EL (cell line): ENCODE measurements at regions not wholly inside any gene's neighbourhood (a gene's known extent, or its start where the extent isn't known, plus 50 kb on each side); places are given as distances from the start of the nearest gene placed in this dataset.
"Not testable (repeated sequence)": the region's sequence is repeated elsewhere in the genome, so short reads cannot be mapped to it uniquely, and the experiment has no call there.

ENCODE experiments used
- DNase-seq: peaks from one replicate; pipeline ENCODE4 v3.0.0-alpha.2; 2016

GRCh38 chr2:87660164-87660563, 87.7 kb upstream of the PLGLB2 start:
- DNase-seq = not testable (repeated sequence)

- not testable (repeated sequence) for DNase-seq
These were observed 85.3 kb upstream of the PLGLB2 start for GRCh38 chr2:87662316-87663290.

GRCh38 chr2:87663347-87663746, 84.5 kb upstream of the PLGLB2 start:
- DNase-seq = not testable (repeated sequence)

GRCh38 chr2:87667027-87667426, 80.9 kb upstream of the PLGLB2 start:
- DNase-seq = not testable (repeated sequence)

- DNase-seq = not testable (repeated sequence)
These were observed 79.5 kb upstream of the PLGLB2 start for GRCh38 chr2:87668361-87668760.

- DNase-seq = not testable (repeated sequence)
These were observed 78.2 kb upstream of the PLGLB2 start for GRCh38 chr2:87669633-87670231.

- DNase-seq = not testable (repeated sequence)
These were observed 75.5 kb upstream of the PLGLB2 start for GRCh38 chr2:87672404-87672803.

GRCh38 chr2:87674729-87675128, 73.2 kb upstream of the PLGLB2 start:
- DNase-seq = not testable (repeated sequence)

- not testable (repeated sequence) for DNase-seq
These were observed 72.4 kb upstream of the PLGLB2 start for GRCh38 chr2:87675487-87675886.

- DNase-seq = not testable (repeated sequence)
These were observed 70.4 kb upstream of the PLGLB2 start for GRCh38 chr2:87677421-87677923.

- DNase-seq = not testable (repeated sequence)
These were observed 69.1 kb upstream of the PLGLB2 start for GRCh38 chr2:87678742-87679173.

- not testable (repeated sequence) for DNase-seq
These were observed 67.9 kb upstream of the PLGLB2 start for GRCh38 chr2:87679950-87680349.

- not testable (repeated sequence) for DNase-seq
These were observed 67.2 kb upstream of the PLGLB2 start for GRCh38 chr2:87680691-87681090.

GRCh38 chr2:87683451-87683850, 64.4 kb upstream of the PLGLB2 start:
- DNase-seq = not testable (repeated sequence)

- not testable (repeated sequence) for DNase-seq
These were observed 63.9 kb upstream of the PLGLB2 start for GRCh38 chr2:87683961-87684360.

- DNase-seq = not testable (repeated sequence)
These were observed 62.3 kb upstream of the PLGLB2 start for GRCh38 chr2:87685558-87685957.

GRCh38 chr2:87686873-87687549, 60.9 kb upstream of the PLGLB2 start:
- not testable (repeated sequence) for DNase-seq

- not testable (repeated sequence) for DNase-seq
These were observed 60.2 kb upstream of the PLGLB2 start for GRCh38 chr2:87687550-87688270.

- DNase-seq = not testable (repeated sequence)
These were observed 55.8 kb upstream of the PLGLB2 start for GRCh38 chr2:87691899-87692592.

GRCh38 chr2:87692914-87693313, 55.0 kb upstream of the PLGLB2 start:
- not testable (repeated sequence) for DNase-seq

GRCh38 chr2:87693882-87694281, 54.0 kb upstream of the PLGLB2 start:
- not testable (repeated sequence) for DNase-seq
